ENCODE measurements at regions not wholly inside any gene's neighbourhood (a gene's known extent, or its start where the extent isn't known, plus 50 kb on each side); places are given as distances from the start of the nearest gene placed in this dataset.

GRCh38 chr12:98172304-98172703, 343.1 kb upstream of the TMPO start:
- no peak for TF ChIP-seq CTCF (IDR thresholded peaks at IDR 0.05; ENCODE audit: insufficient read depth, low read length)
- TF ChIP-seq POLR2AphosphoS5 (IDR thresholded peaks at IDR 0.05; ENCODE audit: low read depth): no peak

Data from HL-60 (cell line).